Forelimb muscle (tissue), 1 donor: ENCODE measurements at regions not wholly inside any gene's neighbourhood (a gene's known extent, or its start where the extent isn't known, plus 50 kb on each side); places are given as distances from the start of the nearest gene placed in this dataset.
"Not testable (repeated sequence)": the region's sequence is repeated elsewhere in the genome, so short reads cannot be mapped to it uniquely, and the experiment has no call there.

Experiments
- DNase-seq: peaks from one replicate; pipeline ENCODE4 v3.0.0-alpha.2; 2013; ENCODE audit warnings: low read depth

GRCh38 chr5:60546207-60546606 is 153.8 kb downstream of the DEPDC1B start:
- no peak for DNase-seq

GRCh38 chr5:60545551-60545950 is 154.4 kb downstream of the DEPDC1B start:
- DNase-seq = no peak

GRCh38 chr5:60544142-60544541 is 155.8 kb downstream of the DEPDC1B start:
- DNase-seq = no peak

- no peak for DNase-seq
These were observed 158.0 kb downstream of the DEPDC1B start for GRCh38 chr5:60541980-60542379.

- DNase-seq = no peak
These were observed 158.8 kb downstream of the DEPDC1B start for GRCh38 chr5:60540856-60541805.

GRCh38 chr5:60538955-60539866 is 160.8 kb downstream of the DEPDC1B start:
- no peak for DNase-seq

- no peak for DNase-seq
These were observed 161.5 kb downstream of the DEPDC1B start for GRCh38 chr5:60538426-60538825.

- DNase-seq = no peak
These were observed 164.0 kb downstream of the DEPDC1B start for GRCh38 chr5:60535951-60536350.

- DNase-seq = no peak
These were observed 164.8 kb downstream of the DEPDC1B start for GRCh38 chr5:60535198-60535597.

- no peak for DNase-seq
These were observed 166.2 kb downstream of the DEPDC1B start for GRCh38 chr5:60533789-60534188.

GRCh38 chr5:60532796-60533195 is 167.2 kb downstream of the DEPDC1B start:
- DNase-seq = not testable (repeated sequence)

GRCh38 chr5:60530144-60530848 is 169.7 kb downstream of the DEPDC1B start:
- not testable (repeated sequence) for DNase-seq

GRCh38 chr5:60529001-60529400 is 171.0 kb downstream of the DEPDC1B start:
- no peak for DNase-seq

GRCh38 chr5:60527072-60527471 is 172.9 kb downstream of the DEPDC1B start:
- DNase-seq = no peak

- no peak for DNase-seq
These were observed 173.6 kb downstream of the DEPDC1B start for GRCh38 chr5:60526336-60526875.

- DNase-seq = no peak
These were observed 177.6 kb downstream of the DEPDC1B start for GRCh38 chr5:60522292-60522905.

GRCh38 chr5:60521376-60522291 is 178.3 kb downstream of the DEPDC1B start:
- no peak for DNase-seq

- DNase-seq = no peak
These were observed 179.3 kb downstream of the DEPDC1B start for GRCh38 chr5:60520451-60521227.

- DNase-seq = no peak
These were observed 180.6 kb downstream of the DEPDC1B start for GRCh38 chr5:60519372-60519771.
